ENCODE measurements at regions not wholly inside any gene's neighbourhood (a gene's known extent, or its start where the extent isn't known, plus 50 kb on each side); places are given as distances from the start of the nearest gene placed in this dataset.
A peak's percentile ranks its signal among the peaks of the same experiment; 100 is the strongest.

DNA sequence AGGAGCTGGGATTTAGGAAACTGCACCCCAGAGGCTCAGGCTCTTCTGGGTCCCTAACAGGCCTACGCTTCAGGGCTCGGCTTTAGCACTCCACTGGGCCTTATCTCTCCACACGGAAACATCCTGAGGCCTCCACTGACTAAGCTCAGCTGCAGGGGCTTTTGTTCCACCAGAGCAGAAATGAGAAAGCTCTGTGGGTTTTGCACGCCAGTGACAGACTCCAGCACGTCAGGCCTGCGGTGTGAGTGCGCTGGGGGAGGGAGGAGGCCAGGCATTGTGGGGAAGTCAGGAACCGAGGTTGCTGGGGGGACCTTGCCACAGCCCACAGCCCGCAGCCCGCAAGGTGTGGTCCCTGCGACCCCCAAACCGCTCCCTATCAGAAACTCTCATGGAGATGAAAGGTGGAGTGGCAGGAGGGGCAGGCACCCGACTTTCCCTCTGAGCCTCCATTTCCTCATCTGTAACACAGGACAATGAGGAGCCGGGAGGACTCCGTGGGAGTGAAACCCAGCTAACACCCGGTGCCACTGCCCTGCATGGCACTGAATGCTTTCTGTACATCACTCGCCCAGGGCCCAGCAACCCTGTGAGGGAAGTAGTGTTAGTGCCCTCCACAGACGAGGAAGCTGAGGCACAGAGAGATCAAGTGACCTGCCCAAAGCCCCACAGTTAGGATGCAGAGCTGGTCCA, 106.5 kb downstream of the TPRA1 start:
- DNase-seq: peak; percentile 90

DNA sequence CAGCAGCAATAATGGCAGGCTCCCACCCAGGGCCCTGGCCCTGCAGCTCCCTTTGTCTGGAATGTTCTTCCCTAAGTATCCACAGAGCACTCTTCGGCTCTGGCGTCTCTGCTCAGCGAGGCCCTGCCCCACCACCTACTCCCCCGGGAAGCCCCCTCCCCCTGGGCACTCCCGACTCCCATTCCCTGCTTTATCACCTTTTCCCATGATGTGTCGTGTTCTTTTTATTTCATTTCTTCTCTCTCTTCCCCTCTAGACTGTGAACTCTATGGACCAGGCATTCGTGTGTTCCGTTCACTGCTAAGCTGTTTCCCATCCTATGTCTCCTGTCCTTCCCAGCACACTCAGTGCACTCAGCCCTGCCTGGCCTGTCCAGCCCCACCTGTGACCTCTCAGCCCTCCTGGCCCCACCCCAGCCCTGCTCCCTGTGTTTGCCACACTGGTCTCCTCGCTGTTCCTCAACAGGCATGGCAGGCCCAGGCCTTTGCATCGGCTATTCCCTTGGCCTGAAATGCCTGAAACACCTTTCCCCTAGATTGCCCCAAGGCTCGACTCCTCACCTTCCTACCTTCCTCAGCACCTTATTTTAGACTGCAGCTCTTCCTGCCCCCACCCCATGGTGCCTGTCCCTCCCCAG, 107.4 kb downstream of the TPRA1 start:
- DNase-seq: peak; percentile 26

DNA sequence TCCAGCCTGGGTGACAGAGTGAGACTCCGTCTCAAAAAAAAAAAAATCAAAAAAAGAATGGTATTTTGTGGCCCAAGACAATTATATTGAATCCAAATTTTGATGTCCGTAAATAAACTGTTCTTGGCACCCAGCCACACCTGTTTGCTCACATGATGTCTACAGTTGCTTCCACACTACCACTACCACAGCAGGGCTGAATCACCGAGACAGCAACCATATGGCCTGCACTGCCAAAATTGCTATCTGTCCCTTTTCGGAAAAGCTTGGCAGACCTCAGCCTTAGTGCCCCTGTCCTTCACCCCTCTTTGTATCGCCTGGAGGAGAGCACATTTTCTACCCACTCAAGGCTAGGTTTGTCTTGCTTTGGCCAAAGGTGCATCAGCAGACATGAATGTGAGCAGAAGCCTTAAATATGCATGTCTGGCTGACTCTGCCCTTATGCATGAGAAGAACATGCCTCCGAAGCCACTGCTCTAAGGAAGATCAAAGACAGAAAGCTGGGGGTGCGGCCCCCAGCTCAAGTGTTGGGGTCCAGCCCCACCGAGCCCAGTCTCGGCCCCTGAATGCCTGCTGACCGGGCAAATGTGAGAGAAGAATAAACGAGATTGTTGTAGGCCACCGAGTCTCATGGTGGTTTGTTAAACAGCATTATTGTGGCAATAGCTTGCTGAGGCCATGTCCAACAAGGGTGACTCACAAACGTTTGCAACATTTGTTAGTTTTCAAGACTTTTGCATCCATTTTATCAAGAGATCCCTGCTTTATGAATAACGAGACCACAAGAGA, 108.1 kb downstream of the TPRA1 start:
- peak; percentile 20 for DNase-seq

DNA sequence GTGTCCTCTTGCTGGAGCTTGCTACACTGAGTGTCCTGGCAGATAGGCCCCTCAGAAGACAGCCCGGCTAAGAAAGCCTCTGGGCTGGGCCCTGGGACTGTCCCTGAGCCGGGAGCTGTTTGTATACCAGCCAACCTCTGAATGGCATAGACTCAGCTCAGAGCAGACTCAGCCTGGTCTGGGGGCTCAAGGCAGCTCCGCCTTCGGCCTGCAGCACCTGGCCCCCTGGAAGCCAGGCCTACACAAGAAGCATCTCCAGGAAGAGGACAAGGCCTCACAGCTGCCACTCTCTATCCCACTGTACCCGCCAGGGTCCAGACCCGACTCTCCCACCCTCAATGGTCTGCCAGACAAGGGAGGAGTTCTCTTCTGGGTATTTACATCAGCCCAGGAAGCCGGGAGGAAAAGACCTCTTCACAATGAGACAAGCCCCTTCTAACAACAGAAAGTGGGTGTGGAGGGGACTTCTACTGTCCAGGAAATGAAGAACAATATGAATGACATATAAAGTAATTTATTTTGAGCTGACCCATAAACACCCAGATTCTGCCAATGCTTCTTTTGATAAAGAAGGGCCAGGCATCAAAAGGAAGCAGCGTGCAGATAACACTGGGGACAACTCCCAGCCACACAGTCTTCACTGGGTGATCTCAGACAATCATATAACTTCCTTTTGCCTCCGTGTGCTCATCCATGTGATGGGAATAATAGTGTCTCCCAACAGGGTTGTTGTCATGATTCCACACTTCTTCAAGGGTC, 110.2 kb downstream of the TPRA1 start:
- no peak for DNase-seq

DNA sequence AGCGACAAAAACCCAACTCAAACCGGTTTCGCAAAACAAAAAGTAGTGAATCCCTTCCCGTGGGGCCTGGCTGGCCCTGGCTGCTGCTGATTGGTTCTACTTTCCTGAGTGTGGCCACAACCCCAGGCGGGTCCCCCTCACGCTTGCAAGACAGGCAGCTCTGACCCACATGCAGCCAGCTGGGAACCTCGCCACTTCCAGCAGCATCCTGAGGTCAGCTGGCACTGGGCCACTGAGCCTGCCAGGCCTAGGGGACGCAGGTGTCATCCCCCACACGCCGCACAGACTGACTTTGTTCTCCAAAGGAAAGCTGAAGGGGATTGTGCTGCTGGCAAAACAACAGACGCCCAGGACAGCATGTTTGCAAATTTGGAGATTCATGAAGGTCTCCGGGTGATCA, 111.1 kb downstream of the TPRA1 start:
- DNase-seq: no peak

DNA sequence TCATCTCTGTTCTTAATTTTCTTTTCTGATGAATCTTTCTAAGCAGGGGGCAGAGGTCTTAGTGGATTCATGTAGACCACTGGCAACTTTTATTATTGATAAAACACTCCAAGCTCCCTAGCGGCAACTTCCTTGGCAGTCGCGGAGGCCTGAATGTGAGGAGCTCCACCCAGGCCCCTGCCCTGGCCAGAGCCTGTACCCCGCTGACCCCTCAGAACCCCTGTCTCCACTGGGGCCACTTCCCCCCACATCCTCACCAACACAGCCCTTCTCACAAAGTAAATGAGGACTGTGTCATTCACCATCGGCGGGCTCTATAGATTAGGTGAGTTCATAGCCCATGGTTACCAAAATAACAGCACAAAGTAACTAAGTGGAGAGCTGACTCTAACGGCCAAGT, 111.6 kb downstream of the TPRA1 start:
- no peak for DNase-seq

DNA sequence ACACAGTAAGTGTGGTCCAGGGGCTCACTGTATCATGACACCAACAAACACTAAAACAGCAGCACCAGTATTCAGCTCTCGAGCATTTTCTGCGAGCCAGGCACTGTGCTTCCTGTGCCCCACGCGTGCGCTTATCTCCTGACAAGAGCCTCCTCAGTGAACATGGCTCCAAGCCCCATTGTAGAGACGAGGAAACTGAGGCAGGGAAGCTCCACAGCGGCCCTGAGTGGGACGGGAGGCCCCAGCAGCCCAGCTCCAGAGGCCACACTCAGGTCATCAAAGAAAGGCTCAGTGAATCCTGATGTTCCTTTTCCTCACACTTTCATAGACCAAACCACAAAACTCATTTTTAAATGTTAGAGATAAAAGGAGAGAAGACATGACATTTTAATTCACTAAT, 113.1 kb downstream of the TPRA1 start:
- no peak for DNase-seq

DNA sequence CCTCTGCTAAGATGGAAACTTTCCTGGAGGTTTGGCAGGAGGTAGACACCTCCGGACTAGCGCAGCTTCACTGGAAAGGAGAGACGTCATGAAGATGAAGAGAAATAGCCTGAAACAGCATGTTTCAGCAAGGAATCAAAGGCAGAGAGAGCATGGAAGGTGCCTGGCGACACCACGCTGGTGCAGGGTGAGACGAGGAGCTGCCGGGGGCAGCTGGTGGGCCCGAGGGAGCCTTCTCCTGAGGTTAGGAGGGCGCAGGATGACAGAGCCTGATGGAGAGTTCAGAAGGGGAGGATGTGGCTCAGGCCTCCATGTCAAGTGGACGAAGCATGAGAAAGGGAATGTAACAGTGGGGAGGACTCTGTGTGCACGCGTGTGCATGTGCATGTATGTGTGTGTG, 113.6 kb downstream of the TPRA1 start:
- no peak for DNase-seq

DNA sequence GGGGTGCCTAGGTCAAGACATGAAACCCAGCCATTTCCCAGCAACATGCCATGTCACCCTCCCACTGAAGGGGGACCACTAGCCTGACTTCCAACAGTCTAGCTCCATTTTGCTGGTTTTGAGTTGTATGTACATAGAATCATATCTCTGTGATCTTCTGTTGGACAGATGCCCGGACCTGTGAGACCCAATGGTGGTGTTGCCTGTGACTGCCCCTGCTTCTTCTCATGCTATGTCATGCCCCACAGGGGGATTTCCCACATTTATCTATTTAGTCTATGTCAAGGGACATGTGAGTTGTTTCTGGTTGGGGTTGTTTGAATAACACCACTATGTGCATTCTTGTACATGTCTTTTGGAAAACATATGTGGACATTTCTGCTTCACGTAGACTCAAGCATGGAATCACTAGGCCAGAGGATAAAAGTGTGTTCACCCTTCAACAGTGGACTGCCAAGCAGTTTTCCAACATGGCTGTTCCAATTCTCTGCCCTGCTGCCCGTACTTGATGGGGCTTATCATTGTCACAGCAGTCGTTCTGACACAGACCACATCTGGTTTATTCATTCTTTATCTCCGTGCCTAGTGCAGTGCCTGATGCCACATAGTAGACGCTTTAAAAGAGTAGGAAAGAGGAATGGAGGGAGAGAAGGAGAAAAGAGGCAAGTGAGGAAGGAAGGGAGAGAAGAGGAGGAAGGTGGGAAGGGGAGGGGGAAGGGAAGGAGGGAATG, 114.4 kb downstream of the TPRA1 start:
- no peak for DNase-seq

DNA sequence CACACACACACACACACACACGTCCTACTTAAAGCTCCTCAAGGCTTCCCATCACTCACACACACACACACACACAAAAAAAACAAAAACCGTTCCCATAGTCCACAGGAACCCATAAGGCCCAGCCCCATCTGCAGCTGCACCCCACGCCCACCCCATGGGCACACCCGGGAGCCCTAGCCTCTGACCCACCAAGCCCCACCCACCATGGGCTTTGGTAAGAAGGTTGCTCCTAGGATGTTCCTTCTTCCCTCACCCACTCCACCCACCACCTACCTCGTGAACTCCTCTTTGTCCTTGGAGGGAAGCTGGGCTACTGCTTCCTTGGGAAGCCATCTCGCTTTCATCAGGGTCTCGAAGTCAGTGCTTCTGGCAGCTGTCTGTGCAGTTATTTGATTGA, 115.1 kb downstream of the TPRA1 start:
- DNase-seq: no peak

DNA sequence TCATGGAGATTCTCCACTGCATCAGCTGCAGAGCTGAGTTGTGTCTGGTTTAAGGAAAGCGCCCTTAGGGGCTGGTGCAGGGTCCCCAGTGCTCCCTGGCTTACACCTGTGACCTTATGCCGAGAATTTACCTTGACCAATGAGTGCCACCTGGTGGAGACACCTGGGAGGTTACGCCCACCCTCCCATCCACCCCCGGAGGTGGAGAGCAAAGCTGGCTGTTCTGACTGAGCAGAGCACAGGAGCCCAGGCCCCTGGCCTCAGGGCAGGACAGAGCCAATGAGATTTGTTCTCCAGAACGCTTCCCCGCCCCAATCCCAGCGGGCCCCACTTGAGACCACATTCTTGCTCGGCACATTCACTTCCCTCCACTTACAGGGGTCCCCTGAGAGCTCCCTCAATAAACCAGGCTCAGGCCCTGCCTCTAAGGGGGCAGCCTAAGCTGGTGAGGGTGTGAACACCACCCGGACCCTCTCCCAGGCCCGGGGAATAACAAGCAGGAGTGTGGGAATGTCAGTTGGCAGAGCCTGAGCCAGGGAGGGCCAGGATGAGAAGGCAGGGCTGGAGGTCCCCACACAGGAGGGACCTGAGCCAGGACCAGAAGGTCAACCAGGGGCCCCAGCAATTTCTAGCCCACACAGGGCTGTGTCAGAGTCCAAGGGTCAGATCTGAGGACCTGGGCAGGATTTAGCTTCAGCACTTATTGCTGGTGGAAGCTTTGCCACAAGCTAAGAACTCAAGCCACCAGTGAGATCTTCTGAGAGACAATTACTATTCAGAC, 117.1 kb downstream of the TPRA1 start:
- no peak for DNase-seq

DNA sequence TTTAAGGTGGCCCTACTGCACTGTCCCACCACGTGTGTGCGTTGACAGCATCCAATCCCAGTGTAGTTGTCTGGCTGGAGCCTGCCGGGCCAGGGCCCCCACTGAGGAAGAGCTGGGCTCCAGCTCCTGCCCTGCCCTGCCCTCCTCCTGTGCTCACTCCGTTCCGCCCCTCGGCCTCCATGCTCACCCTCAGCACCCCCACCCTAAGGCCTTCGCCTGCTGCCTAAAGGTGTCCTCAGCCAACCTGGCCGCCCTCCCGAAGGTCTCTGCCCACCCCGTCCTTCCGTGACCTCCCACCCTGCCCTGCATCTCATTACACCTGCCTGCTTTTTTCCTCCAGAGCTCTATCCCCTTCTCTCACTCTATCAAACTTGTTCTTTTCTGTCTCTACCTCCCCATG, 118.0 kb downstream of the TPRA1 start:
- no peak for DNase-seq

DNA sequence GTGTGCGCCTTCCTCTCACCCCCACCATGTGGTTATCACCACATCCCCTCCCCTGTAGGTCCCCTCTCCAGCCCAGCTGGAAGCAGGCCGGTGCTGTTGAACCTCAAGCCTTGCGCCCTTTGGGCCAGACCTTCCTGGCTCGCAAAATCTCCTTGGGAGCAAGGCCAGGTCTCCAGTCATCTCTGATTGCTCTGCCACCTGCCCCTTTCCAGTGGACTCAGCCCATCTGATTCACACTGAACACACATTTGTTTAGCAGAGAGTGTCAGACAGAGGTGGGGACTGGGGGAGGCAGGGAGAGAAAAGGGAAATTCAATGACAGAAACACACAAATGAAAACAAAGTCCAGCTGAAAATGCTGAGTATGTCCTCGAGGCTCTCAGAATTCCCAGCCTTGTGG, 119.4 kb downstream of the TPRA1 start:
- no peak for DNase-seq

DNA sequence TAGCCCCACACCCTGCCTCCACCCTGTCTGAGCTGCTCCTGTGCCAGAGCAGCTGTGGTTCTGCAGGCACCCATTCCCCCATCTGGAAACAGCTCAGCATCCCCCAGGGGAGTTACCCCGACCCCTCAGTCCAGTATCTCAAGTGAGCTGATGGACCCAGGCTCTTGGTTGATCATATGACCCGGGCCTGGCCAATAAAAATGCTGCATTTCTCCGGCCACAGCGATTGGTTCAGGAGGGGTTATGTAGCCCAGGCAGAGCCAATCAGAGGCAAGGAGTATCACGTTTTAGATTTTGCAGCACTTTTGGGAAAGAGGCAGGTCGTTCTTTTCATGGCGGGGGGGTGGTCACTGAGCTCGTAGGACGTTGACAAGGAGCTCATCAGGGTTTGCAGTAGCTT, 120.8 kb downstream of the TPRA1 start:
- no peak for DNase-seq

DNA sequence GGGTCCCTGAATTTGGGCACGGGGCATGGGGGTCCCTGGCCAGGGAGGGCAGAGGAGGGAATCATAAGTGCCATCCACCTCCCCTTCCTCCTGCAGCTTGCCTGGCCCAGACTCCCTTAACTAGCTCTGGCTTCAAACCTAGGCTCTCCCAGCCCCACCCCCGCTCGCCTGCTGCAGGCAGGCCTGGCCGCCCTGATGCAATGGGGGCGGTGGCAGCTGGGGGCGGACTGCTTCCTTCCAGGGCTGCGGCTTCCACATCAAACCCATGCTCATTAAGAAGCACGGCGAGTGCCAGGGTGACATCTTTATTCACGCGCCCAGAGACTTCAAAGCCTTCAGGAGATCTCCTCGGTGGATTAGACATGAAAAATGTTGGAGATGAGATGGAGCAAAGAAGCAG, 123.1 kb downstream of the TPRA1 start:
- no peak for DNase-seq

DNA sequence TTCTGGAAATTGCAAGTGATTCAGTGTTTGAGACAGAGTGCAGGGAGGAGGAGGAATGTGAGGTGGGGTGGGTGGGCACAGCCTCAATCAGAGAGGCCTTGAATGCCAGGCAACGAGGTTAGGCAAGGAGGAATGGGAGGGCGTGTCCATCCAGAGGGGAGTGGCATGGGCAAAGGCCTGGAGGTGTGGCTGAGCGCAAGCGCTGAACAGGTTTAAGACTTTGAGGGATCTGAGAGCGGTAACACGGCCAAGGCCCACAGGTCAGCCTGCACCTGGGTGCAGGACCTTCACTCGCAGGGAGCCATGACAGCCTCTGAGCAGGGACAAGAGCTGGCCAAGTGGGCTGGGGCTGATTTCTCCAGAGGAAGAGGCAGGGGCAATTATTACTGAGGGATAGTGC, 125.9 kb downstream of the TPRA1 start:
- no peak for DNase-seq

DNA sequence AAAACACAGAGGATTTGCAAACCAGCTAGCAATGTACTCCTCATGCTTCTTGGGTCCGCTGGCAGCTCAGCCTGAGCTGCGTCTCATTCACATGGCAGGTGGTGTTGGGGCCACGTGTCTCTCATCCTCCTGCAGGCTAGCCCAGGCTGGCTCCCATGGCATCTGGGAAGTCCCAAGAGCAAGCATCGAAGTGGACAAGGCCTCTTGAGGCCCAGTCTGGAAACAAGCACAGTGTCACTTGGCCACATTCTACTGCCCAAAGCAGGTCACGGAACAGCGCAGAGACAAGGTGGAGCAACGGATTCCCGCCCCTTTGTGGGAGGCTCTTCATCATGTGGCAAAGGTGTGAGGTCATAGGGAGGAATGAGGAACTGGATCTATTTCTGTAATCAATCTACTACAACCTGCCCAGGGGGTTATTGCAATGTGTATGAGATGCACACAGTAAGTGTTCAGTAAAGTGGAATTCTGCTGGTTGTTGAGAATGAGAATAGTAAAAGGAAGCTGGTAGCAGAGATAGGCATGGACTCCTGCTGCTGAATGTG, 128.3 kb downstream of the TPRA1 start:
- DNase-seq: no peak

DNA sequence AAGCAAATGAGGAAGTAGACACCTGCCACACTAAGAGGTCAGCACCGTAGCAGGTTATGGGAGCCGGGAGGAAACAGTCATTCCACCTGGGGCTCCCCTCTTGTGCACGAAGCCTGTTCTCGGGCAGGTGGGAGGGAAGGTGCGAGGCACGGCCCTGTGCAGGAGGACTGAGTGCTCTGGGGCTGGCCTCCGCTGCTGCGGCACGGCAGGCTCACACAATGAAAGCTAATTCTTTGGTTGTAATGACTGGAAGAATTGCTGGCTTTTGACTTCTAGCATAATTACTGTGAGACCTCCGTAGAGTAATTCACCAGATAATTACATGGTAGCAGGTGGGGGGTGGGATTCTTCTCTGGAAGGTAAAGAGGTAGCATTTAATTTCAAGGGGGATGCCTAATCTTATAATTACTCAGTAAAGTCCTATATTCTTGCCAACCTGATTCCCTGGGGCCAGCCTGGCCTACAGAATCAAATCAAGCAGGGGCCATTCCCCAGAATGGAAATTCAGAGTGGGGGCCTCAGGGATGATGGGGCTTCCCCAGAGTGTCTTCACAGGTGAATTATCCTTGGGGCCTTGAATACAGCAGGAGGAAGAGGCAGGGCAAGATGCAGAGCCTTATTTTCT, 129.1 kb downstream of the TPRA1 start:
- DNase-seq: no peak

DNA sequence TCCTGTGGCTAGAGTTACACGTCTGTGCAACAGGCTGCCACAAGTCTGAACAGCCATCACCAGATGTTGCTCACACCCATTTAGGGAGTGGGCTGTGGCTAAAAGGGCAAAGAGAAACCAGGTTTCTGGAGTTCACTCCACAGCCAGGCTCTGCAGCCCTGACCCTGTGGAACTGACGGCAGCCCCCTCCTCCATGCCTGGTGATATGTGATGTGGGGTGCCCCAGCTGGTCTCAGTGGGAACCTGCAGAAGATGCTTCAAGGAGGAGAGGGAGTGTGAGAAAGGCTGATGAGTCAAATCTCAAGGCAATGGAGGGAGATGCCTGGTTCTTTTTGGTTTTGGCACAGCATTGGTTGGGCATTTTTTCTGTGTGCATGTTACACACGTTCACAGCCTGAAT, 130.6 kb downstream of the TPRA1 start:
- no peak for DNase-seq

DNA sequence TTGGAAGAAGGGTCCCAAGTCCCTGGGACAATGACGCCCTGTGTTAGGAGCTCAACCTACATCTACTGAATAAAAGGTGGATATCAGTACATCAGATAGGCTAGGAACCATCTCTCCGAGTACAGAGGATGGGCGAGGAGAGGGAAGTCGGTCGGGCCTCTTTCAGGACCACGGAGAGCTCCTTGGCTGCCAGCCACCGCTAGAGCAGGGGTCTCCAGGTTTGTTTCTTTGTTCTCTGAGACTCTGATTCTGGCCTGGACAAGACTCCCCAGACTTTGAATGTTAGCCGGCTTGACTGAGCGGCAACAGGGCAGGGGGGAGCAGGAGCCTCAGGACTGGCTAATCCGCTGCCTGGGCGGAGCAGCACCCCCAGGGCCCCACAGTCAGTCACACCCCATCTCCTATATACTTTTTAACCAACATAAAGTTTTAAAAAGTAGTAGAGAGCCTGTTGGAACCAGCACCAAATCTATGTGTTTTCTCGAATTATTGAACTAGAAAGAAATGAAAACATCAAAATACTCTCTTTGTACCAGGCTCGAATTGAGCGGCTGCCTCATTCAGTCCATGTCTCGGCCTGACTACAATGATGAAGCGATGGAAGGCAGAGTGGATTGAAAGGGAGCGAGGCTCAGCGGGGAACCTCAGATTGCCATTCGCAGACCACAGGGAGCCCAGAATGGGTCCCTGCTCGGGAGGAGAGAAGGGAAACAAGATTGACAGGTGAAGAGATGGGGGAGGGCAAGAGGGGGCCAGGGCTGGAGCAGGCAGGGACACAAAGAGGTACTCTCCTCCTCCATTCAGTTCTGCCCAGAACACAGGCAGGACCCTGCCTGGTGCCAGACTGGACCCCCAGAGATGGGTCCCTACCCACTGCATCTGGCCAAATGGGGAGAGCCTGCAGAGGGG, 131.6 kb downstream of the TPRA1 start:
- peak; percentile 53 for DNase-seq

All from stimulated activated CD8-positive, alpha-beta memory T cell treated with anti-CD3 and anti-CD28 coated beads, Interleukin-4, amount 100 ng/mL, for 48 hours (primary cell).